NCI-H128 (cell line): ENCODE measurements at regions not wholly inside any gene's neighbourhood (a gene's known extent, or its start where the extent isn't known, plus 50 kb on each side); places are given as distances from the start of the nearest gene placed in this dataset.
"Not testable (repeated sequence)": the region's sequence is repeated elsewhere in the genome, so short reads cannot be mapped to it uniquely, and the experiment has no call there.

Experiments
- DNase-seq: peaks from one replicate; lab custom pipeline; 2025; ENCODE audit not compliant: unreplicated experiment; lab: John Stamatoyannopoulos, UW

GRCh38 chr14:105854600-105855245 lies 328.3 kb downstream of the TMEM121 start:
- no peak for DNase-seq

- DNase-seq = no peak
Observed at GRCh38 chr14:105855246-105855892, 329.0 kb downstream of the TMEM121 start.

GRCh38 chr14:105855893-105856675 lies 329.7 kb downstream of the TMEM121 start:
- DNase-seq = no peak

DNA sequence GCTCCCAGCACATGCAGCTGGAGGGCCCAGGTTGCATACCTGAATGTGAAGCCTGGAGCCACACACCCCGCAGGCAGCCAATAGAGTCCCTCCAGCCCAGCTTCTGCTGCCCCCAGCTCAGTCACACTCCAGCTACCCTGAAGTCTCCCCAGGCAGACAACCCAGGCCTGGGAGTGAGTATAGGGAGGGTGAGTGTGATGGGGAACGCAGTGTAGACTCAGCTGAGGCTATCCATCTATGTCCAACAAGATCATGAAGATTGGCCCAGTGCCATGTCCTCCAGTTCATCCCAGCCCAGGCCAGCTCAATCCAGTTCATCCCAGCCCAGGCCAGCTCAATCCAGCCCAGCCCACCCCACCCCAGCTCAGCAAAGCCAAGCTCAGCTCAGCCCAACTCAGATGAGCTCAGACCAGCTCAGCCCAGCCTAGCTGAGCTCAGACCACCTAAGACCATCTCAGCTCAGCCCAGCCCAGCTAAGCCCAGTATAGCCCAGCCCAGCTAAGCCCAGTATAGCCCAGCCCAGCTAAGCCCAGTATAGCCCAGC lies 330.4 kb downstream of the TMEM121 start:
- DNase-seq = no peak

DNA sequence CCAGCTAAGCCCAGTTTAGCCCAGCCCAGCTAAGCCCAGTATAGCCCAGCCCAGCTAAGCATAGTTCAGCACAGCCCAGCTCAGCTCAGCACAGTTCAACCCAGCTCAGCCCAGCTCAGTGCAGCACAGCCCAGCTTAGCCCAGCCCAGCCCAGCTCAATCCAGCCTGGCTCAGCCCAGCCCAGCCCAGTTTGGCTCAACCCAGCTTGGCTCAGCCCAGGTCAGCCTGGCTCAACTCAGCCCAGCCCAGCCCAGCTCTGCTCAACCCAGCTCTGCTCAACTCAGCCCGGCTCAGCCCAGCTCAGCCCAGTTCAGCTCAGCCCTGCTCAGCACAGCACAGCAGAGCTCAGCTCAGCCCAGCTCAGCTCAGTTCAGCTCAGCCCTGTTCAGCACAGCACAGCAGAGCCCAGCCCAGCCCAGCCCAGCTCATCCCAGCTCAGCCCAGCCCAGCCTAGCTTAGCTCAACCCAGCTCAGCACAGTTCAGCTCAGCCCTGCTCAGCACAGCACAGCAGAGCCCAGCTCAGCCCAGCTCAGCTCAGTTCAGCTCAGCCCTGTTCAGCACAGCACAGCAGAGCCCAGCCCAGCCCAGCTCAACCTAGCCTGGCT lies 330.9 kb downstream of the TMEM121 start:
- no peak for DNase-seq

DNA sequence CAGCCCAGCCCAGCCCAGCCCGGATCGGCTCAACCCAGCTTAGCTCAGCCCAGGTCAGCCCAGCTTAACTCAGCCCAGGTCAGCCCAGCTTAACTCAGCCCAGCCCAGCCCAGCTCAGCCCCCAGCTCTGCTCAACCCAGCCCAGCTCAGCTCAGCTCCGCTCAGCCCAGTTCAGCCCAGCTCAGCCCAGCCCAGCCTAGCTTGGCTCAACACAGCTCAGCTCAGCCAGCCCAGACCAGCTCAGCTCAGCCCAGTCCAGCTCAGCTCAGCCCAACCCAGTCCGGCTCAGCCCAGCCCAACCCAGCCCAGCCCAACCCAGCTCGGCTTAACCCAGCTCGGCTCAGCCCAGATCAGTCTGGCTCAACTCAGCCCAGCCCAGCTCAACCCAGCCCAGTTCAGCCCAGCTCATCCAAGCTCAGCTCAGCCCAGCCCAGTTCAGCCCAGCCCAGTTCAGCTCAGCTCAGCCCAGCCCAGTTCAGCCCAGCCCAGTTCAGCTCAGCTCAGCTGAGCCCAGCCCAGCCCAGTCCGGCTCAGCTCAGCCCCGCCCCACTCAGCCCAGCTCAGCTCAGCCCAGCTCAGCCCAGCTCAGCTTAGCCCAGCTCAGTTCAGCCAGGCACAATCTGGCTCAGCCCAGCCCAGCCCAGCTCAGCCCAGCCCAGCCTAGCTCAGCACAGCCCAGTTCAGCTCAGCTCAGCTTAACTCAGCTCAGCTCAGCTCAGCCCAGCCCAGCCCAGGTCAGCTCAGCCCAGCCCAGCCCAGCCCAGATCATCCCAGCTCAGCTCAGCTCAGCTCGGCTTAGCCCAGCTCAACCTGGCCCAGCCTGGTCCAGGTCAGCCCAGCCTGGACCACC lies 331.7 kb downstream of the TMEM121 start:
- DNase-seq = no peak

DNA sequence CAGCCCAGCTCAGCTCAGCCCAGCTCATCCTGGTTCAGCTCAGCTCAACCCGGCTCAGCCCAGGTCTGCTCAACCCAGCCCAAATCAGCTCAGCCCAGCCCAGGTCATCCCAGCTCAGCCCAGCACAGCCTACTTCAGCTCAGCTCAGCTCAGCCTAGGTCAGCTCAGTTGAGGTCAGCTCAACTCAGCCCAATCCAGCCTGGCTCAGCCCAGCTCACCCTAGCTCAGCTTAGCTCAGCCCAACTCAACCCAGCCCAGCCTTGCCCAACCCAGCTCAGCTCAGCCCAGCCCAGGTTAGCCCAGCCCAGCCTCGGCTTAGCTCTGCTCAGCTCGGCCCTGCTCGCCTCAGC lies 332.3 kb downstream of the TMEM121 start:
- no peak for DNase-seq

DNA sequence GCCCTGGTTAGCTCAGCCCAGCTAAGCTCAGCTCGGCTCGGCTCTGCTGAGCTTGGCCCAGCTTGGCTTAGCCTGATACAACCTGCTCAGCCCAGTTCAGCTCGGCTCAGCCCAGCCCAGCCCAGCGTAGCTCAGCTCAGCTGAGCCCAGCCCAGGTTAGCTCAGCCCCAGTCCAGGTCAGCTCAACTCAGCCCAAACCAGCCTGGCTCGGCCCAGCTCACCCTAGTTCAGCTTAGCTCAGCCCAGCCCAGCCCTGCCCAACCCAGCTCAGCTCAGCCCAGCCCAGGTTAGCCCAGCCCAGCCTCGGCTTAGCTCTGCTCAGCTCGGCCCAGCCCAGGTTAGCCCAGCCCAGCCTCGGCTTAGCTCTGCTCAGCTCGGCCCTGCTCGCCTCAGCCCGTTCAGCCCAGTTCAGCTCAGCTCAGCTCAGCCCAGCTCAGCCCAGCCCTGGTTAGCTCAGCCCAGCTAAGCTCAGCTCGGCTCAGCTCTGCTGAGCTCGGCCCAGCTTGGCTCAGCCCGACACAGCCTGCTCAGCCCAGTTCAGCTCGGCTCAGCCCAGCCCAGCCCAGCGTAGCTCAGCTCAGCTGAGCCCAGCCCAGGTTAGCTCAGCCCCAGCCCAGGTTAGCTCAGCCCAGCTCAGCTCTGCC lies 332.8 kb downstream of the TMEM121 start:
- DNase-seq = not testable (repeated sequence)

GRCh38 chr14:105859717-105860614 lies 333.6 kb downstream of the TMEM121 start:
- no peak for DNase-seq

- DNase-seq = no peak
Observed at GRCh38 chr14:105860615-105861580, 334.5 kb downstream of the TMEM121 start.

GRCh38 chr14:105861985-105862465 lies 335.6 kb downstream of the TMEM121 start:
- no peak for DNase-seq

- DNase-seq = no peak
Observed at GRCh38 chr14:105862581-105863239, 336.3 kb downstream of the TMEM121 start.

- DNase-seq = no peak
Observed at GRCh38 chr14:105863296-105864108, 337.1 kb downstream of the TMEM121 start.

DNA sequence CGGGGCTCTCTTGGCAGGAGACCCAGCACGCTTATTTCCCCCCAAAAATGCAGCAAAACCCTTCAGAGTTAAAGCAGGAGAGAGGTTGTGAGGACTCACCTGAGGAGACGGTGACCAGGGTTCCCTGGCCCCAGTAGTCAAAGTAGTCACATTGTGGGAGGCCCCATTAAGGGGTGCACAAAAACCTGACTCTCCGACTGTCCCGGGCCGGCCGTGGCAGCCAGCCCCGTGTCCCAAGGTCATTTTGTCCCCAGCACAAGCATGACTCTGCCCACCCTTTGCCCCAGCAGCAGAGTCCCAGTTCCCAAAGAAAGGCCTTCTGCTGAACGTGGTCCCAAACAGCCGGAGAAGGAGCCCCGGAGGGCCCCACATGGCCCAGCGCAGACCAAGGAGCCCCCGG lies 337.7 kb downstream of the TMEM121 start:
- no peak for DNase-seq

GRCh38 chr14:105864651-105865265 lies 338.4 kb downstream of the TMEM121 start:
- no peak for DNase-seq
